ENCODE measurements at regions not wholly inside any gene's neighbourhood (a gene's known extent, or its start where the extent isn't known, plus 50 kb on each side); places are given as distances from the start of the nearest gene placed in this dataset.

DNA sequence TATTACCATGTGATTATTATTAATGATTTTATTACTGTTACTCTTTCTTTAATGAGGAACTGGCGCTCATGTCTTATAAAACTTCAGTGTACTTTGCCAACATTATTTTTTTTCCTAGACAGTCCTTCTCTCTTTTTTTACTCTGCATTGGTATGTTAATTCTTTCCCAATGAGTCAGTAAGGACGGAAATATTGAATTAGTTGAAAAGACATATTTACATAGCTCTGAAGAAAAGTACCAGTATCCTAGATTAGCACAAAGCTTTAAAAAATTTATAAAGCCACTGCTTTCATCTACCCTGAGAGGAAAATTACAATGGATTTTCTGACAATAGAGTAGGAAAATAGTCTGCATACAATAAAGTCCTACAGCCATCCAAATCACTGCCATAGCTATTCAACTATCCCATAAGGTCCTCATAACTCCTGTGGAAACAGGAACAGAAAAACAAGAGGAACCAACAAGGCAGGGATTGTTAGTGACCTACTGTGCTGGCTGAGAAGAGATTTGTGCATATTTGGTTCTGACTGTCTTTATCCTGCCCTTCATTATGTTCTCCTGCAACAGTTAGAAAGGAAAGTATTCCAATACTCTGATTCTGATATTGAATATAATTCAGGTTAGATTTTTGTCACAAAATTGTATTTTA is 314.4 kb downstream of the AASDHPPT start:
- H3K9ac ChIP-seq (ENCODE audit: low read length) = no peak overlapping the region
- H3K9me3 ChIP-seq (ENCODE audit: low read length) = no peaks in the 10 kb centered on the region
- no peaks in the 10 kb centered on the region for H4K20me1 ChIP-seq (ENCODE audit: insufficient read depth, low read depth, low read length)

DNA sequence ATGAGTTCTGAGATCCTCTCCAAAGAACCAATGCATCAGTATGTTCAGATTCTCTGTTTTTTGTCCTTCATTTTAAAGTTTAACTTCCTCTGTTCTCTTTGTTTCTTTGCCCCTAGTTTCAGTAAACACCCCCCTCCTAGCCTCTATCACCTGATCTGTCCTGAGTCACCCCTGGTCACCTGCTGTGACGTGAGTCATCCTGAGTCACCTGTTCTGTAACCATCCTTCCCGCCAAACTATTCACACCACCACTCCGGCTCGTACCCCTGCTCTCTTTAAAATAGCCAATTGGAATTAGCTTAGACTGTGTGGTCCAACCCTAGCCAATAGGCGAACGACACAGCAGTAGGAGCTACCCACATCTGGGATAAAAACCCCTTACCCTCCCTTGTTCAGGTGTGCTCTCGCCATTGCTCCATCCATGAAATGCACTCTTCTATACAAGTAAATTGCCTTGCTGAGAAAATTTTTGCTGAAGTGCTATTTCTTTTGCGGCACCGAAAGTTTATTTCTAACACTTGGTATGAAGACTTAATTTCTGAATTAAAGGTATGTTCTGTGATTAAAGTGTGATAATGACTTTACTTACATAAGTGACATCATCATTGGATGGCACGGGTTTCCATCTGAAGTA is 318.4 kb downstream of the AASDHPPT start:
- no peak overlapping the region for H3K9ac ChIP-seq (ENCODE audit: low read length)
- no peaks in the 10 kb centered on the region for H3K9me2 ChIP-seq (replicated peaks; ENCODE audit: insufficient read depth, low read length)
- no peak overlapping the region for H3K4me2 ChIP-seq (ENCODE audit: low read depth, low read length, poor library complexity, severe bottlenecking)
- no peak overlapping the region for H3K27ac ChIP-seq (ENCODE audit: low read length)
- no peak overlapping the region for H2AFZ ChIP-seq (ENCODE audit: low read length)
- H3K36me3 ChIP-seq (ENCODE audit: insufficient read depth, low read length) = no peaks in the 10 kb centered on the region
- H3K4me3 ChIP-seq (ENCODE audit: low read length) = no peak overlapping the region
- H3K79me2 ChIP-seq (ENCODE audit: low read length) = no peaks in the 10 kb centered on the region
- no peaks in the 10 kb centered on the region for H3K9me3 ChIP-seq (ENCODE audit: low read length)
- H4K20me1 ChIP-seq (ENCODE audit: insufficient read depth, low read depth, low read length) = no peaks in the 10 kb centered on the region
- H3K27me3 ChIP-seq (ENCODE audit: low read length) = no peaks in the 10 kb centered on the region; the same call in 1 of the 2 replicates
- no peak for DNase-seq
- H3K4me1 ChIP-seq (ENCODE audit: low read length) = no peaks in the 10 kb centered on the region

More for the DNA sequence above, 314.4 kb downstream of the AASDHPPT start:
- Histone ChIP-seq H3K27me3 (ENCODE audit: low read length) (no peaks in the 10 kb centered on the region), H3K27ac (ENCODE audit: low read length) (no peak overlapping the region), H3K79me2 (ENCODE audit: low read length) (no peaks in the 10 kb centered on the region), H2AFZ (ENCODE audit: low read length) (no peak overlapping the region), H3K4me1 (ENCODE audit: low read length) (no peaks in the 10 kb centered on the region), H3K9me2 (replicated peaks; ENCODE audit: insufficient read depth, low read length) (no peaks in the 10 kb centered on the region), H3K4me3 (ENCODE audit: low read length) (no peak overlapping the region), H3K4me2 (ENCODE audit: low read depth, low read length, poor library complexity, severe bottlenecking) (no peak overlapping the region), H3K36me3 (ENCODE audit: insufficient read depth, low read length) (no peaks in the 10 kb centered on the region)
- DNase-seq = no peak

DNA sequence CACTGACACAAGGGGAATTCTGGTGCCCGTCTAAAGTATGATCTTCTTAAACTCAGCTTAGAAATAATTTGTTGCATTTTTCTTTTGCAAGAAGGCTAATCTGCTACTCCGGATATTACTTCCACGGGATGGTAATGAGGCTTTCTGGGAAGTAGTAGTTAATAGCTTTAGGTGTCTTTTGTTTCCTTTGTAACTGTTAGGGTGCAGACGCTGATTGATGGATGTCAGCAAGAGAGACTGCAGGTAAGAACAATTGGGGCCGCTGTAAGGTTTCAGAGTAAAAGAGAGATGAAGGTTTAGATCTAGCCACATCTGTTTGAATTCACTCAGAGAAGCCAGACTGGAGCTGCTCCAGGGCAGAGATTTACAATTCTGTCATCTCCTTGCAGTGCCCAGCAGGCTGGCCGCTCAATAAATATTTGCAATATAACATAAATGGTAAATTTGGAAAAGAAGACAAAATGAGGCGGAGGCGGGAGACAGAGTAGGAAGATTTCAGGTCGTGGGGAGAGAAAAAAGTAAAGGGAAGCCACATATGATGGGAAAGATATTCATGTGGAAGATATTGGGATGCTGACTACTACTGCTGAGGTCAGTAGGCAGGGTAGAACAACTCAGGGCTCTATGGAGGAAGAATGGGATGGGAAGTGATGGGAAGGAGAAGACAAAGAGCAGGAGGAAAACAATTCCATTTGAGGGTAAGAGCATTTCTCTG is 320.5 kb downstream of the AASDHPPT start:
- DNase-seq = no peak
- no peak overlapping the region for H3K9ac ChIP-seq (ENCODE audit: low read length)
- no peaks in the 10 kb centered on the region for H4K20me1 ChIP-seq (ENCODE audit: insufficient read depth, low read depth, low read length)
- no peak overlapping the region for H3K27ac ChIP-seq (ENCODE audit: low read length)
- no peaks in the 10 kb centered on the region for H3K79me2 ChIP-seq (ENCODE audit: low read length)
- H3K9me2 ChIP-seq (replicated peaks; ENCODE audit: insufficient read depth, low read length) = no peaks in the 10 kb centered on the region
- no peaks in the 10 kb centered on the region; the same call in 1 of the 2 replicates for H3K27me3 ChIP-seq (ENCODE audit: low read length)
- no peak overlapping the region for H3K4me2 ChIP-seq (ENCODE audit: low read depth, low read length, poor library complexity, severe bottlenecking)
- no peaks in the 10 kb centered on the region for H3K9me3 ChIP-seq (ENCODE audit: low read length)
- H3K4me3 ChIP-seq (ENCODE audit: low read length) = no peak overlapping the region
- H3K4me1 ChIP-seq (ENCODE audit: low read length) = no peaks in the 10 kb centered on the region
- no peak overlapping the region for H2AFZ ChIP-seq (ENCODE audit: low read length)
- no peaks in the 10 kb centered on the region for H3K36me3 ChIP-seq (ENCODE audit: insufficient read depth, low read length)

GRCh38 chr11:106398502-106399075 is 321.1 kb downstream of the AASDHPPT start:
- no peaks in the 10 kb centered on the region for H3K9me2 ChIP-seq (replicated peaks; ENCODE audit: insufficient read depth, low read length)
- H3K27me3 ChIP-seq (ENCODE audit: low read length) = no peaks in the 10 kb centered on the region; the same call in 1 of the 2 replicates
- no peaks in the 10 kb centered on the region for H3K36me3 ChIP-seq (ENCODE audit: insufficient read depth, low read length)
- H3K4me1 ChIP-seq (ENCODE audit: low read length) = no peaks in the 10 kb centered on the region
- H2AFZ ChIP-seq (ENCODE audit: low read length) = no peak overlapping the region
- no peak overlapping the region for H3K4me3 ChIP-seq (ENCODE audit: low read length)
- DNase-seq = no peak
- H3K9ac ChIP-seq (ENCODE audit: low read length) = no peak overlapping the region
- H3K4me2 ChIP-seq (ENCODE audit: low read depth, low read length, poor library complexity, severe bottlenecking) = no peak overlapping the region
- H3K79me2 ChIP-seq (ENCODE audit: low read length) = no peaks in the 10 kb centered on the region
- H4K20me1 ChIP-seq (ENCODE audit: insufficient read depth, low read depth, low read length) = no peaks in the 10 kb centered on the region
- no peak overlapping the region for H3K27ac ChIP-seq (ENCODE audit: low read length)
- H3K9me3 ChIP-seq (ENCODE audit: low read length) = no peaks in the 10 kb centered on the region

- H3K79me2 ChIP-seq (ENCODE audit: low read length) = no peaks in the 10 kb centered on the region
- no peaks in the 10 kb centered on the region; the same call in 1 of the 2 replicates for H3K27me3 ChIP-seq (ENCODE audit: low read length)
- H4K20me1 ChIP-seq (ENCODE audit: insufficient read depth, low read depth, low read length) = no peaks in the 10 kb centered on the region
- no peak overlapping the region for H2AFZ ChIP-seq (ENCODE audit: low read length)
- DNase-seq = no peak
- H3K4me2 ChIP-seq (ENCODE audit: low read depth, low read length, poor library complexity, severe bottlenecking) = no peak overlapping the region
- H3K27ac ChIP-seq (ENCODE audit: low read length) = no peak overlapping the region
- H3K9me2 ChIP-seq (replicated peaks; ENCODE audit: insufficient read depth, low read length) = no peaks in the 10 kb centered on the region
- H3K36me3 ChIP-seq (ENCODE audit: insufficient read depth, low read length) = no peaks in the 10 kb centered on the region
- no peaks in the 10 kb centered on the region for H3K9me3 ChIP-seq (ENCODE audit: low read length)
- no peak overlapping the region for H3K4me3 ChIP-seq (ENCODE audit: low read length)
- no peaks in the 10 kb centered on the region for H3K4me1 ChIP-seq (ENCODE audit: low read length)
- H3K9ac ChIP-seq (ENCODE audit: low read length) = no peak overlapping the region
Measured at GRCh38 chr11:106399076-106399511, 321.6 kb downstream of the AASDHPPT start.

DNA sequence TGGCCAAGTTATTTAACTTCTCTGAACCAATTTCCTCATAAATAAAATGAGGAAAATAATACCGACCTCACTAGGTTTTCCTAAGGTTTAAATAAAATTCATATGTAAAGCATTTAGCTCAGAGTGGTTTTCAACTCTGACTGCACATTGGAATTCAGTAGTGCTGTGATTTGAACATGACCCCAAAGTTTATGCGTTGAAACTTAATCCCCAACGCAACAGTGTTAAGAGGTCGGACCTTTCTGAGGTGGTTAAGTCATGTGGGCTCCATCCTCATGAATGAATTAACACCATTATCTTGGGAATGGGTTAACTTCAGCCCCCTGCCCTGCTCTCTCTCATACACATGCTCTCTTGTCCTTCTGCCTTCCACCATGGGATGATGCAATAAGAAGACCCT is 322.2 kb downstream of the AASDHPPT start:
- Histone ChIP-seq H3K4me2 (ENCODE audit: low read depth, low read length, poor library complexity, severe bottlenecking) (no peak overlapping the region), H2AFZ (ENCODE audit: low read length) (no peak overlapping the region), H3K4me1 (ENCODE audit: low read length) (no peaks in the 10 kb centered on the region), H3K4me3 (ENCODE audit: low read length) (no peak overlapping the region), H3K9ac (ENCODE audit: low read length) (no peak overlapping the region), H3K79me2 (ENCODE audit: low read length) (no peaks in the 10 kb centered on the region), H3K9me2 (replicated peaks; ENCODE audit: insufficient read depth, low read length) (no peaks in the 10 kb centered on the region), H4K20me1 (ENCODE audit: insufficient read depth, low read depth, low read length) (no peaks in the 10 kb centered on the region), H3K36me3 (ENCODE audit: insufficient read depth, low read length) (no peaks in the 10 kb centered on the region), H3K9me3 (ENCODE audit: low read length) (no peaks in the 10 kb centered on the region), H3K27ac (ENCODE audit: low read length) (no peak overlapping the region), H3K27me3 (ENCODE audit: low read length) (no peaks in the 10 kb centered on the region; the same call in 1 of the 2 replicates)
- no peak for DNase-seq

DNA sequence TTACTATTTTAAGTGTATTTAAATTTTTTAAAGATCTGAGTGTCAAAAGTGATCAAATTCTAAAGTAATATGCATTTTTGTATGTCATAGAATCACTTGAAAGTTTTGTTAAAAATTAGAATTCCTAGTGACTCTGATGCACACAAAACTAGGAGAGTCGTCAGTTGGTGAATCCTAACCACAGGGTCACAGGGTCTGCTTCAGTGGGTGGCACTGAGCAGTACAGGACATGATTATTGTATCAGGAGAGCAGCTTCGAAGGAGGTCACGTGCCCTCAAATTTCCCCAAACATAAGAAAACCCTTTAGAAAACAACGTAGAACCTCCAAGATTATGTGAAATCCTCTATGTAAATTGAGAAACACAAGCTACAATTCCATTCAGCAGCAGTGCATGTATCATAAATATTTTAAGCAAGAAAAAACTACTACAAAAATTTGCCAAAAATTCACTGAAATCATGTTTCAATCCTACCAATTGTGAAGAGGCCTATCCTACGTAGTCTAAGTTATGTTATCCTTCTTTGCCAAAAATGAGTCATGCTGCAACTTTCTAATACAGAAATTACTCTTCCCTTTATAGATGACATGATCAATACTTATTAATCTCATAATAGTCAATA is 323.6 kb downstream of the AASDHPPT start:
- Histone ChIP-seq H3K27me3 (ENCODE audit: low read length) (no peaks in the 10 kb centered on the region; the same call in 1 of the 2 replicates), H4K20me1 (ENCODE audit: insufficient read depth, low read depth, low read length) (no peaks in the 10 kb centered on the region), H3K9me2 (replicated peaks; ENCODE audit: insufficient read depth, low read length) (no peaks in the 10 kb centered on the region), H3K4me2 (ENCODE audit: low read depth, low read length, poor library complexity, severe bottlenecking) (no peak overlapping the region), H3K4me1 (ENCODE audit: low read length) (no peaks in the 10 kb centered on the region), H3K9ac (ENCODE audit: low read length) (no peak overlapping the region), H3K79me2 (ENCODE audit: low read length) (no peaks in the 10 kb centered on the region), H2AFZ (ENCODE audit: low read length) (no peak overlapping the region), H3K4me3 (ENCODE audit: low read length) (no peak overlapping the region), H3K27ac (ENCODE audit: low read length) (no peak overlapping the region), H3K9me3 (ENCODE audit: low read length) (no peaks in the 10 kb centered on the region), H3K36me3 (ENCODE audit: insufficient read depth, low read length) (no peaks in the 10 kb centered on the region)
- DNase-seq = no peak

DNA sequence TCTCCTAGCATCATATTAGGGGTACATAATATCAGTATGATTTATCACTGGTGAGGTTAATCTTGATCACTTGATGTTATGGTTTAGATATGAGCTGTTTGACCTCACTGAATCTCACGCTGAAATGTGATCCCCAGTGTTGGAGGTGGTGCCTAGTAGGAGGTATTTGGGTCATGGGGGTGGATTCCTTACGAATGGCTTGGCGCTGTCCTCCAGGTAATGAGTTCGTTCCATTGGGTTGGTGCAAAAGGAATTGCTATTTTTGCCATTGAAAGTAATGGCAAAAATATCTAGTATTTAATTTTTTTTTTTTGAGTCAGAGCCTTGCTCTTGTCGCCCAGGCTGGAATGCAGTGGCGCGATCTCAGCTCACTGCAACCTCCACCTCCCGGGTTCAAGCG is 326.3 kb downstream of the AASDHPPT start:
- H3K9ac ChIP-seq (ENCODE audit: low read length) = no peak overlapping the region
- H3K4me1 ChIP-seq (ENCODE audit: low read length) = no peaks in the 10 kb centered on the region
- no peak overlapping the region for H3K4me3 ChIP-seq (ENCODE audit: low read length)
- no peaks in the 10 kb centered on the region for H4K20me1 ChIP-seq (ENCODE audit: insufficient read depth, low read depth, low read length)
- H3K36me3 ChIP-seq (ENCODE audit: insufficient read depth, low read length) = no peaks in the 10 kb centered on the region
- no peak overlapping the region for H2AFZ ChIP-seq (ENCODE audit: low read length)
- H3K27ac ChIP-seq (ENCODE audit: low read length) = no peak overlapping the region
- no peak for DNase-seq
- H3K79me2 ChIP-seq (ENCODE audit: low read length) = no peaks in the 10 kb centered on the region
- no peaks in the 10 kb centered on the region; the same call in 1 of the 2 replicates for H3K27me3 ChIP-seq (ENCODE audit: low read length)
- H3K9me2 ChIP-seq (replicated peaks; ENCODE audit: insufficient read depth, low read length) = no peaks in the 10 kb centered on the region
- H3K4me2 ChIP-seq (ENCODE audit: low read depth, low read length, poor library complexity, severe bottlenecking) = no peak overlapping the region
- H3K9me3 ChIP-seq (ENCODE audit: low read length) = no peaks in the 10 kb centered on the region
